HL-60 (cell line): ENCODE measurements at regions not wholly inside any gene's neighbourhood (a gene's known extent, or its start where the extent isn't known, plus 50 kb on each side); places are given as distances from the start of the nearest gene placed in this dataset.
"Not testable (repeated sequence)": the region's sequence is repeated elsewhere in the genome, so short reads cannot be mapped to it uniquely, and the experiment has no call there.

Experiments
- DNase-seq, 2 experiments: peaks; one replicate each; pipeline ENCODE4 v3.0.0-alpha.2; 2010 to 2020; ENCODE audit warnings: low read depth in 1 of 2, low spot score in 1 of 2
- H3K27ac ChIP-seq: fragments of 250-450 bp; sonication (Bioruptor Pico); replicated peaks from 2 replicates; pipeline ENCODE4 v1.5.1; 2020; ENCODE audit warnings: mild to moderate bottlenecking, moderate library complexity
- H3K27me3 ChIP-seq: fragments of 250-450 bp; sonication (Bioruptor Pico); 2 replicates; pipeline ENCODE4 v1.5.1; 2021; ENCODE audit warnings: mild to moderate bottlenecking, moderate library complexity; ENCODE audit not compliant: insufficient read depth, poor library complexity, severe bottlenecking
- H3K4me3 ChIP-seq: replicated peaks from 2 replicates; pipeline ENCODE4 v1.5.1; 2011; ENCODE audit warnings: mild to moderate bottlenecking, control low read depth, low read length; ENCODE audit not compliant: insufficient read depth
- GABPA ChIP-seq: IDR thresholded peaks from 2 replicates; pipeline ENCODE4 v1.6.1; 2012; ENCODE audit warnings: low read depth
- POLR2AphosphoS5 ChIP-seq: IDR thresholded peaks from 2 replicates; pipeline ENCODE4 v1.6.1; 2012; ENCODE audit warnings: low read depth
- SPI1 ChIP-seq: IDR thresholded peaks from 2 replicates; pipeline ENCODE4 v1.6.1; 2012; ENCODE audit warnings: low read depth, mild to moderate bottlenecking, borderline replicate concordance
- TF ChIP-seq, protein P1 (sequence below): IDR thresholded peaks from one replicate; pipeline ENCODE4 v1.5.1; 2011; ENCODE audit warnings: low read length, control low read depth, inconsistent platforms; ENCODE audit not compliant: insufficient read depth
- TF ChIP-seq, protein P2 (sequence below): IDR thresholded peaks from 2 replicates; pipeline ENCODE4 v1.6.1; 2012; ENCODE audit warnings: low read depth; ENCODE audit not compliant: insufficient replicate concordance

- no peak overlapping the region for H3K27ac ChIP-seq
- no peaks in the 10 kb centered on the region for H3K27me3 ChIP-seq
- H3K4me3 ChIP-seq, result no peak overlapping the region
- DNase-seq, result no peak
- no peak for TF ChIP-seq POLR2AphosphoS5
- TF ChIP-seq, protein P1, sequence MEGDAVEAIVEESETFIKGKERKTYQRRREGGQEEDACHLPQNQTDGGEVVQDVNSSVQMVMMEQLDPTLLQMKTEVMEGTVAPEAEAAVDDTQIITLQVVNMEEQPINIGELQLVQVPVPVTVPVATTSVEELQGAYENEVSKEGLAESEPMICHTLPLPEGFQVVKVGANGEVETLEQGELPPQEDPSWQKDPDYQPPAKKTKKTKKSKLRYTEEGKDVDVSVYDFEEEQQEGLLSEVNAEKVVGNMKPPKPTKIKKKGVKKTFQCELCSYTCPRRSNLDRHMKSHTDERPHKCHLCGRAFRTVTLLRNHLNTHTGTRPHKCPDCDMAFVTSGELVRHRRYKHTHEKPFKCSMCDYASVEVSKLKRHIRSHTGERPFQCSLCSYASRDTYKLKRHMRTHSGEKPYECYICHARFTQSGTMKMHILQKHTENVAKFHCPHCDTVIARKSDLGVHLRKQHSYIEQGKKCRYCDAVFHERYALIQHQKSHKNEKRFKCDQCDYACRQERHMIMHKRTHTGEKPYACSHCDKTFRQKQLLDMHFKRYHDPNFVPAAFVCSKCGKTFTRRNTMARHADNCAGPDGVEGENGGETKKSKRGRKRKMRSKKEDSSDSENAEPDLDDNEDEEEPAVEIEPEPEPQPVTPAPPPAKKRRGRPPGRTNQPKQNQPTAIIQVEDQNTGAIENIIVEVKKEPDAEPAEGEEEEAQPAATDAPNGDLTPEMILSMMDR, result no peak
These were observed 116.7 kb upstream of the EGFLAM start for GRCh38 chr5:38141665-38142064.

DNA sequence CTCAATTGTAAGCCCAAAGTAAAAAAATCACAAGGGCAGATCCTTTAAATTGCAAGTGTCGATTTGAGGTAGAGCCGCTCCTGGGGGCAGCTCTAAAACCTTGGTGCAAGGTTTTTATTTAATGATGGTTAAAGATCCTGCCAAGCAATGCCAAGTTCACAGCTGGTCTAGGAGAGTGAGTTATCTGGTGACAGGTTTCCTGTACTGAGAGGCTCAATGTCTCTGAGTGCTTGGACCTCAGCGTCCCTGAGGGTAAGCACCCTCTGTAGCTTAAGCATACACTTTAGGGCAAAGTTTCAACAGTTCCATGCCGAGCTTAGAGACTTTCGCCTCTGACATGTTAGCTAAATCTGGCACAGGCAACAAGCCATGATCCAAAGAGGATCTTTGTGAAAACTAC lies 119.8 kb upstream of the EGFLAM start:
- H3K27me3 ChIP-seq, result no peaks in the 10 kb centered on the region

GRCh38 chr5:38135486-38136039 lies 122.8 kb upstream of the EGFLAM start:
- DNase-seq, result no peak
- TF ChIP-seq SPI1 (no peak), GABPA (no peak), POLR2AphosphoS5 (no peak)
- TF ChIP-seq, protein P2, sequence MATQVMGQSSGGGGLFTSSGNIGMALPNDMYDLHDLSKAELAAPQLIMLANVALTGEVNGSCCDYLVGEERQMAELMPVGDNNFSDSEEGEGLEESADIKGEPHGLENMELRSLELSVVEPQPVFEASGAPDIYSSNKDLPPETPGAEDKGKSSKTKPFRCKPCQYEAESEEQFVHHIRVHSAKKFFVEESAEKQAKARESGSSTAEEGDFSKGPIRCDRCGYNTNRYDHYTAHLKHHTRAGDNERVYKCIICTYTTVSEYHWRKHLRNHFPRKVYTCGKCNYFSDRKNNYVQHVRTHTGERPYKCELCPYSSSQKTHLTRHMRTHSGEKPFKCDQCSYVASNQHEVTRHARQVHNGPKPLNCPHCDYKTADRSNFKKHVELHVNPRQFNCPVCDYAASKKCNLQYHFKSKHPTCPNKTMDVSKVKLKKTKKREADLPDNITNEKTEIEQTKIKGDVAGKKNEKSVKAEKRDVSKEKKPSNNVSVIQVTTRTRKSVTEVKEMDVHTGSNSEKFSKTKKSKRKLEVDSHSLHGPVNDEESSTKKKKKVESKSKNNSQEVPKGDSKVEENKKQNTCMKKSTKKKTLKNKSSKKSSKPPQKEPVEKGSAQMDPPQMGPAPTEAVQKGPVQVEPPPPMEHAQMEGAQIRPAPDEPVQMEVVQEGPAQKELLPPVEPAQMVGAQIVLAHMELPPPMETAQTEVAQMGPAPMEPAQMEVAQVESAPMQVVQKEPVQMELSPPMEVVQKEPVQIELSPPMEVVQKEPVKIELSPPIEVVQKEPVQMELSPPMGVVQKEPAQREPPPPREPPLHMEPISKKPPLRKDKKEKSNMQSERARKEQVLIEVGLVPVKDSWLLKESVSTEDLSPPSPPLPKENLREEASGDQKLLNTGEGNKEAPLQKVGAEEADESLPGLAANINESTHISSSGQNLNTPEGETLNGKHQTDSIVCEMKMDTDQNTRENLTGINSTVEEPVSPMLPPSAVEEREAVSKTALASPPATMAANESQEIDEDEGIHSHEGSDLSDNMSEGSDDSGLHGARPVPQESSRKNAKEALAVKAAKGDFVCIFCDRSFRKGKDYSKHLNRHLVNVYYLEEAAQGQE, result no peak
- Histone ChIP-seq H3K4me3 (no peak overlapping the region), H3K27ac (no peak overlapping the region), H3K27me3 (no peaks in the 10 kb centered on the region)

More for the DNA sequence above, 119.8 kb upstream of the EGFLAM start:
- TF ChIP-seq SPI1 (no peak), GABPA (no peak), POLR2AphosphoS5 (no peak)
- TF ChIP-seq, protein P1, result no peak
- TF ChIP-seq, protein P2, result no peak
- H3K27ac ChIP-seq, result no peak overlapping the region
- H3K4me3 ChIP-seq, result no peak overlapping the region
- DNase-seq, result no peak

GRCh38 chr5:38134810-38135209 lies 123.5 kb upstream of the EGFLAM start:
- Histone ChIP-seq H3K27ac (no peak overlapping the region), H3K27me3 (no peaks in the 10 kb centered on the region), H3K4me3 (no peak overlapping the region)
- no peak for DNase-seq
- TF ChIP-seq SPI1 (no peak), POLR2AphosphoS5 (no peak)
- TF ChIP-seq, protein P1, result no peak

- not testable (repeated sequence) for DNase-seq, H3K4me3 ChIP-seq, H3K27ac ChIP-seq, H3K27me3 ChIP-seq
These were observed 124.1 kb upstream of the EGFLAM start for GRCh38 chr5:38134294-38134693.
